ENCODE measurements at regions not wholly inside any gene's neighbourhood (a gene's known extent, or its start where the extent isn't known, plus 50 kb on each side); places are given as distances from the start of the nearest gene placed in this dataset.

DNA sequence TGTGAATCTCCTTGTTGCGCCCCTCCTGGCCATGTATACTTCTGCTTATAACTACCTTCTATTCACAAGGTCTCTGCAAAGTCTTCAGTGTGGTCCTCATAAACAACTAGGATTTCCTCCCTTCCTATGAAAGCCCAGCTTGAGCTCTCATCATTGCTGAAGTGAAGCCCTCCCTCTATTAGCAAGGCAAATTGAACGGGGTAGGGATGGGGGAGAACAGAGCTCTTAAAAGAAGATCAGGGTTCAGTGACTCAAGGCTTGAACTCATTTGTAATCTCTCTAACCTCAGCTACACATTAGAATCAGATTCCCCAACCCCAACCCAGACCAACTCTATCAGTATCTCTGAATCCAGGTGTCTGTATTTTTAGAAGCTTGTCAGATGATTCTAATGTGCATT is 88.3 kb upstream of the ST8SIA2 start:
- no peak for DNase-seq

DNA sequence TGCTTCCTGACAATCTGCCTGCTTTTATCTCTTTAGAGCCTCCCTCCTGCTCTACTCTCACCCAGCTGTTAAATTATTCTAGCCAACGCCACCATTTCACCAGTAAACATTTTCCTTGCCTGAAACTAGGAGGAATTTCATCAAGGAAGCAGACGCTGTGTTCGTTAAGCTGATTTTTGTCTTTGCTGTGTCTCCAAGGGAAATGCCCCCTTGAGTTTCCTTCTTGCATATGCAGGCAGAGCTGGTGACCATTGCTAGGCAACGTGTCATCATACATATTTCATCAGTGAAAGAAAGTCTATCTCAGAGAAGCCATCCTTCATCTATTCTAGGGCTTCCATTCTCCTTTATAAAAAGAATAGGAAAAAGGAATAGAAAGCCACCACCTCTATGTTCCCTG is 87.0 kb upstream of the ST8SIA2 start:
- DNase-seq, result no peak

DNA sequence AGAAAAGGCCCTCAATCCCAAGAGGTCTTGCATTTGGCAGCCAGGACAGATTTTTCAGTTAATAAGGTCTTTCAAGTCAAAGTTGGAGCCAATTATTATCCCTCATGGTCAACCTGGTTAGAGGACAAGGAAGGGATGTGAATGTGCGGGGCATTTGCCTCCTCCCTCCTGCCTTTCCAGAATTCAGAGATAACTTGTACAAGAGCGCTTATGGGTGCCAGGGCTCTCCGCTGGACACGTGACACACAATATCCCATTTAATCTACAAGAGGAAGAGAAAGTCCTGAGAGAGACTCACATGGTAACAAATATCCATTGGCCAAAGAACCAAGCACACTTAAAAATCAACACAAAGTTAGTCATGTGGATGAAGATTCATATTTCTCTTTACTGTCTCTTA is 78.5 kb upstream of the ST8SIA2 start:
- no peak for DNase-seq

DNA sequence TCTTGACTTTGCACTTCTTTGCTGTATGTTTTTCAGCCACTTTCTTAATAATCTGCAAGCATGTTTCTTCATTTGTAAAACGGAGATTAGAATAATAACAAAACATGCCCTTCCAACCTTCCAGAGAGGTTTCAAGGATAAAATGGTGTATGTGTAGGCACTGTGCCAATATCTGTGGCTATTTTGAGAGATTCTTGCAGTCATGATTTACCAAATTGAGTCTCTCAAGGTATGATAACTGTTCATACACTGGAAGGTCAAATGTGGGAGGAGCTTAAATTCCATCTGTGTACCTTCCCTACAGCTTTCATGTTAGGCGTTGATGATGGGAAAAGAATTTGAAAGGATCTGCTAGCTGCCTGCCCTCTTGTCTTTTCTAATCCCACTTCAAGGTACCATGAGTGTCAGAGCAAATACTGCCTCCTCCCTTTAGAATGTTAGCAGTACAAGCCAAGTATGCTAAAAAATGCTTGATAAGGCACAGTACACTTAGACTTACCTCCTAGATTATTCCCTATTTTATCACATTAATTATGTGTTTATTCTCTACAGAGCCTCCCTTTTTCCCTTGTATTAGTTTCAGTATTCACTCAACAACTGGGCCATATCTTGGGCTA is 78.0 kb upstream of the ST8SIA2 start:
- DNase-seq, result no peak

DNA sequence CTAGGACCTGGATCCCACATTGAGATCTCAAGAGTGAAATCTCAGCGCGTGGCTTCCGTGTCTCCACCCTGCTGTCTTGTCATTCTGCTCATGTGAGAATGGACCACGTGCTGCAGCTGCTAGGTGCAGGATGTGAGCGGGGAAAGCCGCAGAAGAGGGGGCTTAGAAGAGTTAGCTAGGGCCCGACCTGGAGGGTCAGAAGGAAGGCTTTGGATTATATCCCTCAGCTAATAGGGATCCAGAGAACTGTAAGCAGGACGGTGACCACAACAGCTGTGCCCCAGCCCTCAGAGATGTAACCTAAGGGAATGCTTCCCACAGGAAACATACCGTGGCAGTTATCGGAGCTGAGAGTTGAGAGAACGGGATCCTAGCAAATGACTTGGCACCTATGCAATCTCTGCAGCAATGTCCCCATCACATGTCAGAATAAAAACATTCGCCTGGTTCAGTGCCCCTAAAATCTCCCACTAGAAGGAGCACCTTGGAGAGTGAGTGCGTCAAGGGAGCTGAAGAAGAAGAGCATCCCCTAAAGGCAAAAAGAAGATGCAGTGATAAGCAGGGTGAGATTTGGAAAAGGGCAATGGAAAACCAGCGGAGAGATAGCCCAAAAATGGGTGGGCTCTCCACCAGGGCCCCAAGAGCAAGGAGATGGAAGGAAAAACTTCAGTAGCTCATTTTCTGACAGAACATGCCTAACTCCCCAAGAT is 76.9 kb upstream of the ST8SIA2 start:
- DNase-seq, result no peak

DNA sequence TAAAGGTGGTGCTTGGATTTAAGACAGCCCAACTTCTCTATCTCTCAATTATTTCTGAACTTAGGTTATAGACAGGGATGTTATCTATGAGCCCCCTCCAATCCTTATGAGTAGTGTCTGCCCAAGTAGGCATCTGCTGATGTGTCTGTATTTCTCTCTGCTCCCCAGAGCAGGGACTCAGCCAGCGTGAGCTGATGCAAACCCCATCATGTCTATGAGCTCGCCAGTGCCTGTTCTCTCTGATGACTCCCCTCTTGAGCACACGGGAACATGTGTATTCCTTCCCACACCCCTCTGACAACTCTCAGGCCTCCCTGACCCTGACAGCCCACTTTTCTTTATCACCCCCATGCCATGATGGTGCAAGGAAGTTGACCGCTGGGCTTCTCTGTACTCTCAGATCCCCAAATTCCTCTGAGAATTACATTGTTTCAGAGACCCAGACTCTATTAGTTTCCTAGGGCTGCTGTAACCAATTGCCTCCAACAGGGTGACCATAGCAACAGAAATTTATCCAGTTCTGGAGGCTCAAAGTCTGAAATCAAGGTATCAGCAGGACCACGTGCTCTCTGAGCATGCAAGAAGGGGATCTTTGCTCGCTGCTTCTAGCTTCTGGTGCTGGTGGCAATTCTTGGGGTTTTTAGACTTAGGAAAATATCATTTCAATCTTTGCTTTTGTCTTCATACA is 73.5 kb upstream of the ST8SIA2 start:
- DNase-seq, result no peak

DNA sequence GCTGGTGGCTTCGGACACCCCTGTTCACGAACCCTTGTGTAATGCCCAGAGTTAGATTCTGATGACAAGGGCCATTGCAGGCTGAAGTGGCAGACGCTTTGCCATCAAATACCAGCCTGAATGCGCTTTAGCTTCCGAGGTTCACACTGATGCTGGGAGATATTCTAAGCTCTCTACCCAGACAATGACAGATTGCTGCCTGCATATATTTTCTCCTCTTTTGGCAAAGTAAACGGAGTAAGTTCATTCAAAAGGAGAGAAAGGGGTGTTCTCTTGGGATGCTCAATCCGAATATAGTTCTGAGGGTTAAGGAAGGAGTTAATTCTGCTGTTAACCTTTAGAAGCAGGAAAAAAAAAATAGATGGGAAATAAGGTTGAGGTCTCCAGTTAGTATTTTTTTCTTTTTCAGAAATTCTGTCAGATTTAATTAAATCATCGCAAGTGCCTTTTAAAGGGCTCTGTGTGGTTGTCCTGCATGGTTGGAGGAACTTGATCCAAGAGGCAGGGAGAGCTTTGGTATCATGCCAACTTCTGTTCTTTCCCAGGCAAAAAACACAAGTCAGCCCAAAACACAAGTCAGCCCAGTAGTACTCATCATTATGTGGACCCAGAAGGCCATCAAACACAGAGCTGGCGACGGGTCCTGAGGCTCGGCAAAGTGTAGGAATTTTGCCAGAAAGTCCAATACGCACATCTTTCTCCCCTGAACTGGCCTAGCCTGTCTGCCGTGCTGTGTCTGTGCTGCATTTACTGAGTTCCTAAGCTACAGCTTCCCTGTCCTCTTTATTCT is 70.9 kb upstream of the ST8SIA2 start:
- no peak for DNase-seq

DNA sequence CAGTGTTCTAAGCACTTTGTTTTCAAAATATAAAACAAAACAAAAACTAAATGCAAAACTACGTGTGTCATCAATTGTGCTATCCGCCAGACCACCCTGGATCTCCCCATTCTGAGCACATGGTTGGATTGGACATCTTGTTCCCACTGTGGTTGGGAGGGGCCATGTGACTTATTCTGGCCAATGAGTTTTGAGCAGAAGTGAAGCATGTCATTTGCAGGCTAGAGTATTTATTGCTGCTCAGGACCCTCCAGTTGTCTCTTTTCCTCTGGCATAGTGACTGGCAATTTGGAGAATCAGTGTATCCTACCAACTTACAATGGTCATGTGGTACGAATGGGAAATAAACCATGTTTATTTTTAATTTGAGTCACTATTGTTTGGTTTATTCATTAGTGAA is 70.2 kb upstream of the ST8SIA2 start:
- no peak for DNase-seq

DNA sequence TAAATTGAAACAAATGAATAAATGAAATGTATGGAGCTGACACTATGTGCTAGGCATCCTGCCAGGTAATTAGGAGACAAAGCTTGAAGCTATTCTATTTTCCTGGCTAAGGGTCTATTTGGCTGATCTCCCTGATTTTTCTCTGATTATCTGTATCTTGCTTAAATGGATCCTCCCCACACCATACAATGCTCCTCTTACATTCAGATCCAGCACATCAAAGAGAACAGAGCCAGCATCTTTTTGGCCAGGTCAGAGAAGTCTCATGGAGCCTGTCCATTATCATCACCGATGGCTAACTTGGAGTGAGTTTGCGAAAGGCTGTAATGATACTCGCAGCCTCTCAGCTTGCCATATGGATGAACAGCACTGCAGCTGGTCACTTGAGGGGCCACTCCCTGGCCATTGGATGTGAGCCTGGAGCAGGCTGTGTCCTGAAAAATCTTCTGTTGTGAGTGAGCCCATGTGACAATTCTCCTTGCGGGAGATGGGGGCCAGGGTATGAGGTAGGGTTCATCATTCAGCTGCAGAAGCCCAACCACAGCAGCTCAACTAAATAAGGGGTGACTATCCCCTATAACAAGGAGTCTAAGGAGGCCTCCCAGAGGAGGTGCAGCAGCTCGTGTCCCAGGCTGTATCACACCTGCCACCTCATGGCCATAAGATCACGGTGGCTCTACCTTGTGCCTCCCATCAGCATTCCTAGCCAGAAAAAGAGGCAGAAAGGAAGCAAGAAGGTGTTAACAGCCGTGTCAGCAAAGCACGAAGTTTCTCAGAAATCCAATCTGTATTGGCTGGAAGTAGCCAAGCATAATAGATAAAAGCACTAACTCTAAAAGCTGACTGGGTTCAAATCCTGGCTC is 69.3 kb upstream of the ST8SIA2 start:
- no peak for DNase-seq

DNA sequence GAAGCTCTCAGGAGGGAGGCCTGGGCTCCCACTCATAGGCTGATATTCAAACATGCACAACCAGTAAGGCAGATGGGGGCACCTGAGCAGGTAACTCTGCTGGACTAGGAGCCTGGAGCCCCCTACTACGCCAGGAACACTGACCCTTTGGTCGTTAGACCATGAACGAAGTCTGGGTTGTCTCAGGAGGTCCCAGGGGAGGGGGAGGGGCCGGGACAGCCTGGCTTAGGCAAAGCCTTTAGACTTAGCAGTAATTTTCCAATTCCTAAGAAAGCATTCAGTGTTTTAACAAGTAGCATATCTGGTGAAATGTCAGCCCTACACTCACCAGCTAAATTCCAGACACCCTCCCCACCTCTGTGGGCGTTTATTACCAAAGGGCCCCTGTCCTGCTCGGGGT is 67.4 kb upstream of the ST8SIA2 start:
- DNase-seq, result no peak

DNA sequence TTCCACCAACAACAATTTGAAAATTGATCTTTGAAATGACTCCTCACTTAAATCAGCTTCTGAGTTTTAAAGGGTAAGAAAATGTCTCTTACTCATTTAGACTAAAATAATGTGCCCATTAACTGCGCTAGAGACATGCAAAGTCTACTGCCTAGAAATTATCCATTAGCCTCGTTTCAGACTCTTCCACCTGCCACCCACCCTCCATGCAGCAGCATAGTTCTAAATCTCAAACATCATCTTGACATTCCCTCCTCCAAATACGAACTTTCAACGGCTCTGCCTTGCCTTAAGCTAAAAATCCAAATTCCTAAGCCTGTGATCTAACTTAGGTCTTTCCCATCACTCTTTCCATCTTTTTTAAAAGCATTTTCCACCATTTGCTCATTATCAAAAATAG is 66.6 kb upstream of the ST8SIA2 start:
- no peak for DNase-seq

DNA sequence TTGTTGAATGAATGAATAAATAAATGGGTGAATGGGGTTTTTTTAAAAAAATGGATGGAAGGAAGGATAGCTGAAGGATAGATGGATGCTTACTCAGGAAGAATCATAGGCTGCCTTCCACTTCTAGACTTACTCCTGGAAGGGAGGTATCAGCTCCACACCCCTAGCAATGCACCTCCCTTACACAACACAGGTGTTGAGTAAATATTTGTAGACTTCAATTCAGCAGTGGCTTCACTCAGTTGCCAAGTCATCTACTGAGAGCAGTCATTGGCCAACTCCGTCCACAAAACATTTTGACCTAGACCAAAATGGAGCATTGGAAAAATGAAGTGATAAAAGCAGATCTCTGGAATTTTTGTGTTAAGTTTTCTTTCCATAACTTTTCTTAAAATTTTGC is 65.5 kb upstream of the ST8SIA2 start:
- DNase-seq, result no peak

DNA sequence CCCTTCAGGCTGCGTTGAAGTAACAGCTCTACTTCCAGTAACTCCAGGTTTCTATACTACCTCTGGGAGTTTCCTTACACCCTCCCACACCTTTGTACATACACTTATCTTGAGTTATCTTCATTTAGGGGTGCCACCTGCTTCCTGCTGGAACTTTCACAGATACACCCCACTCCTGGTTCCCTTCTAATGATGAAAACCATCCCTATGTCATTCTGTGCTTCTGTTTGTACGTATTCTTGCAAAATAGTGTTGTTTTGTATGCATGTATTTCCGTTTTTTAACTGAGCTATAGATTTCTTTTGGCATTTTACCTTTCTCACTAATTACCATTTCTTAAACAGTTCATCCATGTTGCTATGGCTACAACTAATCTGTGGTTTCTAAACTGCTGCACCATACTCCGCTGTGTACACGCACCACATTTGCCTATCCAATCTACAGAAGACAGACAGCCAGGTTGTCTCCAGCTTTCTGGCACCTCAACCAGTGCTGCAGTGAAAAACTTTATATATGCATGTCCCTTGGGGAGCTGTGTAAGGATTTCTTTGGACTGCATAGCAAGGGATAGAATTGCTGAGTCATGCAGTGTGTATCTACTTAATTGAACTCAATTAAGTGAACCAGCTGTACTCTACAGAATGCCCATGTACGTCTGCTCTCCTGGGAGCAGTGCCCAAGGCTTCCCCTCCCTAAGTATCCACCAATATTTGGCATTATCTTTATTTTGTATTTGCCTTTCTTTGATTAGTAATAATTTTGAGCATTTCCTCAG is 61.4 kb upstream of the ST8SIA2 start:
- DNase-seq, result no peak

DNA sequence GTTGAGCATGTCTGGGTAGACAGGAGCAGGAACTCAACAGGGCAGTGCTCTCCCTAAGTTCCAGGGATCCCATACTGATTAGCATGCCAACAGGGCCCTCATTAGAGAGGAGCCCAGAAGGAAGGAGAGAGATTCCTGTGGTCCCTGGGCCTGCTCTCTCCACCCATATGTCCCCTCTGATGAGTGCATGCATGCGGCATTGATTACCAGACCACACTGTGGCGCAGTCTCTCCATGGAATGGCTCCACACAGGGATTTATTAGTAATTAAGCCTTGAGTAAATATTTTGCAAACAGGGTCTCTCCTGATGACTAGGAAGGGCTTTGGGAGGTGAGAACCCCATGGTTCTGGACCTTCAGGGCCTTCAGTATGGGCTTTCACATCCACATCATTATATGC is 60.0 kb upstream of the ST8SIA2 start:
- no peak for DNase-seq

DNA sequence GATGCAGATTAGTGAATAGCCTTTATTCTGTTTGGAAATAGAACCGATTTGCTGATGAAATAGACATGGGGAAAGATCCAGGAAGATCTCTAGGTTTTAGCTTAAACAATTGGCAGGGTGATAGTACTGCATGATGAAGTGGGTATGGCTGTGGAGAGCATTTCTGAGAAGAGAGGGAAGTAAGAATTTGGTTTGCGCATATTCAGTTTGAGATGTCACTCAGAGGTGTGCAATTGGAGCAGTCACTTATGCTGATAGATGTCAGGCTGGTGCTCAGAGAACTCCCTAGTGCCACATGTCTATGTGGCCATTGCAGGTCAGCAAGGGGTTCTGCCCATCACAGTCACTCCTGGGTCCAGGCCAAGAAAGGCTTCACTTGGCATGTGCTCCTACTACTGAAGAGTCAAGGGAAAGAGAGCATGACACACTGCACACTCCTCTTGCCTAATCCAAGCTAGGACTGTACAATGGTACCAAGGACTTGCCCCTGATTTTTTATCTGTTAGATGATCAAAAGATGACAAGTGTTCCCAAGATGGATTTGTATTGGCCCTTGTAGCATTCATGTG is 57.2 kb upstream of the ST8SIA2 start:
- no peak for DNase-seq

DNA sequence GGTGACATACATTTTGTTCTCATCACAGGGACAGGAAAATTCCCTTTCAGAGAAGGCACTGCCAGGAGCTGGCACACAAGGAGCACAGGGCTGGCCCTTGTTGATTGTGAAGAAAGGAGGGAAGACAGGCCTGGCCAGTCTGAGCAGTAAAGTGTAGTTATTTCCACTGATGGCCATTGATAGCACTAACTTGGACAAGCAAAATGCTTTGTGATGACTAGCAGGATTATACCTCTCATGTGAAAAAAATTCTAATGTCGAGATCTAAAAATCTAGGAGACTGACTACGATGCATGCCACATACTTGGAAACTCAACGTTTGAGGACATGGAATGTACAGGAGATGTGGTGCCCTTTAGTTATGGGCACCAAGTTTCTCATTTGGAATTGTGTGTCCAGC is 54.3 kb upstream of the ST8SIA2 start:
- DNase-seq, result no peak

Data from T-helper 1 cell (primary cell).